GM18861 (cell line): ENCODE measurements at regions not wholly inside any gene's neighbourhood (a gene's known extent, or its start where the extent isn't known, plus 50 kb on each side); places are given as distances from the start of the nearest gene placed in this dataset.

Experiments
- ATAC-seq: cut with Tn5 transposase; IDR thresholded peaks from one replicate; pipeline ENCODE4 v1.9.1; 2021; ENCODE audit not compliant: unreplicated experiment

GRCh38 chr16:80427795-80428194, 113.0 kb upstream of the DYNLRB2 start:
- no peak for ATAC-seq

- no peak for ATAC-seq
Measured at GRCh38 chr16:80418517-80419355, 122.1 kb upstream of the DYNLRB2 start.

GRCh38 chr16:80417706-80418271, 123.0 kb upstream of the DYNLRB2 start:
- no peak for ATAC-seq

GRCh38 chr16:80408014-80408413, 132.8 kb upstream of the DYNLRB2 start:
- ATAC-seq: no peak

GRCh38 chr16:80407265-80407987, 133.4 kb upstream of the DYNLRB2 start:
- no peak for ATAC-seq

GRCh38 chr16:80404847-80405246, 135.9 kb upstream of the DYNLRB2 start:
- ATAC-seq: no peak

- no peak for ATAC-seq
Measured at GRCh38 chr16:80403894-80404293, 136.9 kb upstream of the DYNLRB2 start.

- ATAC-seq: no peak
Measured at GRCh38 chr16:80390871-80391489, 149.8 kb upstream of the DYNLRB2 start.

GRCh38 chr16:80390046-80390445, 150.7 kb upstream of the DYNLRB2 start:
- no peak for ATAC-seq

- no peak for ATAC-seq
Measured at GRCh38 chr16:80389338-80389737, 151.5 kb upstream of the DYNLRB2 start.

- no peak for ATAC-seq
Measured at GRCh38 chr16:80387318-80387921, 153.4 kb upstream of the DYNLRB2 start.

- ATAC-seq: no peak
Measured at GRCh38 chr16:80384862-80385261, 155.9 kb upstream of the DYNLRB2 start.

- no peak for ATAC-seq
Measured at GRCh38 chr16:80380514-80380913, 160.3 kb upstream of the DYNLRB2 start.

GRCh38 chr16:80377096-80377956, 163.5 kb upstream of the DYNLRB2 start:
- no peak for ATAC-seq

GRCh38 chr16:80375973-80376372, 164.8 kb upstream of the DYNLRB2 start:
- ATAC-seq: no peak

GRCh38 chr16:80375513-80375912, 165.3 kb upstream of the DYNLRB2 start:
- no peak for ATAC-seq

- no peak for ATAC-seq
Measured at GRCh38 chr16:80372341-80372740, 168.5 kb upstream of the DYNLRB2 start.

- ATAC-seq: no peak
Measured at GRCh38 chr16:80369138-80369958, 171.4 kb upstream of the DYNLRB2 start.

GRCh38 chr16:80367037-80367658, 173.6 kb upstream of the DYNLRB2 start:
- ATAC-seq: no peak
